ENCODE measurements at regions not wholly inside any gene's neighbourhood (a gene's known extent, or its start where the extent isn't known, plus 50 kb on each side); places are given as distances from the start of the nearest gene placed in this dataset.
A peak's percentile ranks its signal among the peaks of the same experiment; 100 is the strongest.

DNA sequence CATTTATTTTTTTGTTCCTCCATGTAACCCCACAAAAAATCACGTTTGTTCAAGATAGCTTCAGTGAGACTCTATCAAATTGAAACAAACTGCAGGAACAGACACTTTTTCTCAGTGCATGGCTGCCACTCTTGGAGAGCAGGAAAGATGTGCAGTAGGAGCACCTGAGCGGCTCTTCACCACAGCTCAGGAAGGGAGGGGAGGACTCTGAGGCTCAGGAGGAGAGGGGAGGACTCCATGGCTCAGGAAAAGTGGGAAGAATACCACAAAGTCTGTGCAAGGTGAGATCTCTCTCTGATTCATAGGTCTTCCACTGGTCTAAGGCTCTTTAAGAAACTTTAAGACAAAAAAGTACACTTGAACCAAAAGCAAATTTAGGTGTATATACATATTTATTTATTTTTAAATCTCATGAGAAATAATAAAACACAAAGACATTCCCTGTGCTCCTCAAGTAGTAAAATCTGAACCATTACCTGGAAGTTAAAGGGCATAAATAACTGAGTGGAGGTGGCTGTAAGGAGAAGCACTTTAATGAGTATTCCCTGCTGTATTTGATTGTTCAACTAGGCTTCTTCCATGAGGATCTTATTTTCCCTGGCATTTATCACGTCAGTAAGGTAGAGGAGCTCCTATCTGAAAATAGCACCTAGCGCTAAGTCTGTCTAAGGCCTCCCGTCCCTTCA, 69.2 kb upstream of the CCN6 start:
- Histone ChIP-seq H3K9me3 (no peaks in the 10 kb centered on the region), H3K36me3 (no peaks in the 10 kb centered on the region), H3K27me3 (no peaks in the 10 kb centered on the region), H3K27ac (no peak overlapping the region), H3K4me3 (no peak overlapping the region), H3K4me1 (peaks cover 0 to 6% (median 0%) of the 10 kb centered on the region in 4 donors)
- 80 to 88% (median 87%) methylated on average over 5 of the region's 5 CpGs for WGBS, 5 donors
- DNase-seq: no peak
- intact Hi-C loops (cut with DNase I; ENCODE audit: low total_unique reads): no loop called here
- TF ChIP-seq CTCF (IDR thresholded peaks at IDR 0.05) (no peak), POLR2AphosphoS5 (IDR thresholded peaks at IDR 0.05) (no peak), EP300 (IDR thresholded peaks at IDR 0.05) (no peak), POLR2A (IDR thresholded peaks at IDR 0.05) (no peak)

DNA sequence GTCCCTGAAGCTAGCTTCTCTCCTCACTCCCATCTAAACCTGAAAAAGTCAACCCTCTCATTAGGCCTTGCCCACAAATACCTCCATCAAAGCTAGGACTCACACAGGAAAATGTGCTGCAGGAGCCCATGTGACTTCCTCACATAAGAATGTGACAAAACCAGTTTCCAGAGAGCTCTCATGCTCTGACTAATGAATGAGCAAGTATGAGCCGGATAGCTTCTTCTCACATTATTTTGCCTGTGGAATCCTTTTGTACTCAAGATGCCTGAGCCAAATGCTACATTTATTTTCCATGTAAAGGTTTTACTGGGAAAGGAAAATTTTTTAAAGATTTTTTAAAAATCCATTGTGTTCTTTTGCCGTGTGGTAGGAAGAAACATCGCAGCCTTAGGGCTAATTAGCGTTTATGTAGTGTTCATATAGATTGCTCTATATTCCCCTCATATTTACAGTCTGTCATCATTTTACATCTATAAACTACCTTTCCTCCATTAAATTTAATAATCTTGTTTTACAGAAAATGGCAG, 68.6 kb upstream of the CCN6 start:
- Histone ChIP-seq H3K27ac (no peak overlapping the region), H3K36me3 (no peaks in the 10 kb centered on the region), H3K27me3 (no peaks in the 10 kb centered on the region), H3K9me3 (no peaks in the 10 kb centered on the region), H3K4me1 (peaks cover 0 to 6% (median 0%) of the 10 kb centered on the region in 4 donors), H3K4me3 (no peak overlapping the region)
- DNase-seq: peak in 1 of 2 donors; percentile 89
- TF ChIP-seq EP300 (IDR thresholded peaks at IDR 0.05) (no peak), CTCF (IDR thresholded peaks at IDR 0.05) (no peak), POLR2AphosphoS5 (IDR thresholded peaks at IDR 0.05) (peak in 1 of 3 donors; percentile 38), POLR2A (IDR thresholded peaks at IDR 0.05) (no peak)
- WGBS, 5 donors: 76 to 88% (median 82%) methylated on average over 4 of the region's 4 CpGs
- intact Hi-C loops (cut with DNase I; ENCODE audit: low total_unique reads): no loop called here

DNA sequence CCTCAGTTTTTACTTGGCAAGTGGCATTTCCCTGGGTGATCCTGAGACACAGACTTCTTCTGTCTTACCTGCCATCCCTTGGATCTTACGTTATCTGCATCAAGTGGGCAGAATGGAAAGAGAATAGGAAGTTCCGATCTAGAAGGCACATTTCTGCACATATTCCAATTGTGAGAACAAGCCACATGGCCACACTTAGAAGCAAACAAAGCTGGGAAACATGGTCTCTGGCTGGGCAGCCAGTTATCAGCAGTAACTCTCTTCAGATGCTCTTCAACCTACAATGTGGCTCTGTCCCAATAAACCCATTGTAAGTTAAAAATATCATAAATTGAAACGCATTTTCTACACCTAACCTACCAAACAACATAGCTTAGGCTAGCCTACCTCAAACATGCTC, 67.3 kb upstream of the CCN6 start:
- WGBS, 5 donors: 92 to 96% (median 94%) methylated on average over 3 of the region's 3 CpGs
- Histone ChIP-seq H3K27ac (no peak overlapping the region), H3K36me3 (no peaks in the 10 kb centered on the region), H3K9me3 (no peaks in the 10 kb centered on the region), H3K4me3 (no peak overlapping the region), H3K27me3 (no peaks in the 10 kb centered on the region), H3K4me1 (peaks cover 0 to 6% (median 0%) of the 10 kb centered on the region in 4 donors)
- TF ChIP-seq POLR2AphosphoS5 (IDR thresholded peaks at IDR 0.05): no peak
- TF ChIP-seq EP300 (IDR thresholded peaks at IDR 0.05): no peak
- TF ChIP-seq CTCF (IDR thresholded peaks at IDR 0.05): no peak
- TF ChIP-seq POLR2A (IDR thresholded peaks at IDR 0.05): no peak
- no peak for DNase-seq
- intact Hi-C loops (cut with DNase I; ENCODE audit: low total_unique reads): no loop called here

- no peak for TF ChIP-seq EP300 (IDR thresholded peaks at IDR 0.05)
- no peaks in the 10 kb centered on the region for H3K27me3 ChIP-seq
- H3K27ac ChIP-seq: no peak overlapping the region
- no peak overlapping the region for H3K4me3 ChIP-seq
- H3K4me1 ChIP-seq: peaks cover 0 to 6% (median 0%) of the 10 kb centered on the region in 4 donors
- intact Hi-C loops (cut with DNase I; ENCODE audit: low total_unique reads): no loop called here
- no peak for DNase-seq
- no peaks in the 10 kb centered on the region for H3K36me3 ChIP-seq
- WGBS, 5 donors: 84 to 97% (median 90%) methylated on average over 1 of the region's 1 CpG
- no peaks in the 10 kb centered on the region for H3K9me3 ChIP-seq
Measured at GRCh38 chr6:111987295-111987694, 66.6 kb upstream of the CCN6 start.

- intact Hi-C loops (cut with DNase I; ENCODE audit: low total_unique reads): no loop called here
- H3K27ac ChIP-seq: peak overlapping the region in 1 of 5 donors; percentile 28
- H3K27me3 ChIP-seq: no peaks in the 10 kb centered on the region
- DNase-seq: no peak
- no peaks in the 10 kb centered on the region for H3K36me3 ChIP-seq
- no peak overlapping the region for H3K4me3 ChIP-seq
- 48 to 100% (median 99%) methylated on average over 2 of the region's 2 CpGs for WGBS, 5 donors
- H3K4me1 ChIP-seq: peaks cover 0 to 6% (median 0%) of the 10 kb centered on the region in 4 donors
- TF ChIP-seq EP300 (IDR thresholded peaks at IDR 0.05) (no peak), POLR2AphosphoS5 (IDR thresholded peaks at IDR 0.05) (no peak), POLR2A (IDR thresholded peaks at IDR 0.05) (no peak), CTCF (IDR thresholded peaks at IDR 0.05) (no peak)
- H3K9me3 ChIP-seq: no peaks in the 10 kb centered on the region
Measured at GRCh38 chr6:111988926-111989325, 65.0 kb upstream of the CCN6 start.

Measured in stomach (tissue), 8 donors.